WTC11 (cell line): ENCODE measurements at regions not wholly inside any gene's neighbourhood (a gene's known extent, or its start where the extent isn't known, plus 50 kb on each side); places are given as distances from the start of the nearest gene placed in this dataset.

Experiments
- CTCF ChIP-seq: fragments of 200-600 bp; IDR thresholded peaks from 2 replicates; pipeline ENCODE4 v1.8.0; 2022; ENCODE audit warnings: antibody characterized with exemption
- NR3C1 ChIP-seq: sonication (generic); formaldehyde crosslinking; conservative IDR thresholded peaks from 2 replicates; pipeline ENCODE4 v1.8.1; 2023; ENCODE audit warnings: low read depth, mild to moderate bottlenecking, missing genetic modification reagents
- PRDM15 ChIP-seq: sonication (generic); formaldehyde crosslinking; IDR thresholded peaks from 2 replicates; pipeline ENCODE4 v1.8.0; 2022; ENCODE audit warnings: missing genetic modification reagents
- TCF7 ChIP-seq: sonication (generic); formaldehyde crosslinking; IDR thresholded peaks from 2 replicates; pipeline ENCODE4 v1.8.0; 2022; ENCODE audit warnings: mild to moderate bottlenecking, low read depth, missing genetic modification reagents, moderate library complexity
- USF2 ChIP-seq: sonication (generic); formaldehyde crosslinking; IDR thresholded peaks from 2 replicates; pipeline ENCODE4 v1.8.1; 2023; ENCODE audit warnings: mild to moderate bottlenecking, missing genetic modification reagents, moderate library complexity
- ZNF512 ChIP-seq: sonication (generic); formaldehyde crosslinking; IDR thresholded peaks from 2 replicates; pipeline ENCODE4 v1.8.1; 2022; ENCODE audit warnings: missing genetic modification reagents, borderline replicate concordance

GRCh38 chrX:39017716-39018115 lies 216.5 kb downstream of the MID1IP1 start:
- TF ChIP-seq PRDM15 (CRISPR knock-in tag) (no peak), NR3C1 (CRISPR knock-in tag) (no peak), CTCF (no peak), ZNF512 (CRISPR knock-in tag) (no peak), TCF7 (CRISPR knock-in tag) (no peak), USF2 (CRISPR knock-in tag) (no peak)
